HPDE6-E6E7 (cell line): ENCODE measurements at regions not wholly inside any gene's neighbourhood (a gene's known extent, or its start where the extent isn't known, plus 50 kb on each side); places are given as distances from the start of the nearest gene placed in this dataset.

ENCODE experiments used
- DNase-seq: peaks from one replicate; pipeline ENCODE4 v3.0.0; 2011; ENCODE audit warnings: missing footprints; ENCODE audit errors: extremely low spot score

GRCh38 chr2:220166616-220167015 is 539.2 kb downstream of the SLC4A3 start:
- DNase-seq = no peak

- no peak for DNase-seq
Measured at GRCh38 chr2:220167956-220168355, 540.5 kb downstream of the SLC4A3 start.

- DNase-seq = no peak
Measured at GRCh38 chr2:220168891-220169546, 541.6 kb downstream of the SLC4A3 start.

GRCh38 chr2:220174826-220175225 is 547.4 kb downstream of the SLC4A3 start:
- no peak for DNase-seq

GRCh38 chr2:220175967-220176366 is 548.5 kb downstream of the SLC4A3 start:
- DNase-seq = no peak

GRCh38 chr2:220178991-220179695 is 551.7 kb downstream of the SLC4A3 start:
- peak; percentile 50 for DNase-seq

- no peak for DNase-seq
Measured at GRCh38 chr2:220181165-220181564, 553.7 kb downstream of the SLC4A3 start.

- no peak for DNase-seq
Measured at GRCh38 chr2:220182790-220183189, 555.4 kb downstream of the SLC4A3 start.

- DNase-seq = no peak
Measured at GRCh38 chr2:220185766-220186305, 558.4 kb downstream of the SLC4A3 start.

- peak; percentile 60 for DNase-seq
Measured at GRCh38 chr2:220188031-220188430, 560.6 kb downstream of the SLC4A3 start.

- DNase-seq = no peak
Measured at GRCh38 chr2:220191031-220191430, 563.6 kb downstream of the SLC4A3 start.

- no peak for DNase-seq
Measured at GRCh38 chr2:220191737-220192136, 564.3 kb downstream of the SLC4A3 start.

GRCh38 chr2:220192994-220193753 is 565.7 kb downstream of the SLC4A3 start:
- no peak for DNase-seq

- DNase-seq = no peak
Measured at GRCh38 chr2:220194630-220195584, 567.5 kb downstream of the SLC4A3 start.

GRCh38 chr2:220198896-220199295 is 571.5 kb downstream of the SLC4A3 start:
- peak; percentile 93 for DNase-seq

GRCh38 chr2:220202066-220202465 is 574.6 kb downstream of the SLC4A3 start:
- DNase-seq = no peak

- no peak for DNase-seq
Measured at GRCh38 chr2:220209093-220209492, 581.7 kb downstream of the SLC4A3 start.

- DNase-seq = no peak
Measured at GRCh38 chr2:220209751-220210150, 582.3 kb downstream of the SLC4A3 start.

- DNase-seq = no peak
Measured at GRCh38 chr2:220212296-220213080, 585.1 kb downstream of the SLC4A3 start.

- no peak for DNase-seq
Measured at GRCh38 chr2:220215785-220216184, 588.4 kb downstream of the SLC4A3 start.
